Liver (tissue), 8 donors: ENCODE measurements at regions not wholly inside any gene's neighbourhood (a gene's known extent, or its start where the extent isn't known, plus 50 kb on each side); places are given as distances from the start of the nearest gene placed in this dataset.
"Not testable (repeated sequence)": the region's sequence is repeated elsewhere in the genome, so short reads cannot be mapped to it uniquely, and the experiment has no call there.

Experiments
- DNase-seq: peaks from one replicate; pipeline ENCODE4 v3.0.0-alpha.2; 2017; ENCODE audit warnings: low spot score
- H3K27ac ChIP-seq, 2 donors: one replicate each; pipeline ENCODE4 v1.7.0; 2013; ENCODE audit warnings: inconsistent platforms in 2 of 2, low read length in 2 of 2, control low read depth in 1 of 2, low read depth in 1 of 2, mild to moderate bottlenecking in 1 of 2
- H3K27me3 ChIP-seq, 4 donors: one replicate each; pipeline versions ENCODE4 v1.6.1 to v1.7.0; 2013; ENCODE audit warnings: low read length in 3 of 4, inconsistent platforms in 1 of 4, mild to moderate bottlenecking in 1 of 4, moderate library complexity in 1 of 4; ENCODE audit not compliant: control insufficient read depth in 4 of 4, insufficient read depth in 4 of 4
- H3K36me3 ChIP-seq, 4 donors: one replicate each; pipeline versions ENCODE4 v1.6.1 to v1.7.0; 2013; ENCODE audit warnings: low read length in 3 of 4, mild to moderate bottlenecking in 3 of 4, low read depth in 1 of 4, moderate library complexity in 1 of 4; ENCODE audit not compliant: control insufficient read depth in 4 of 4, insufficient read depth in 3 of 4
- H3K4me1 ChIP-seq, 4 donors: one replicate each; pipeline versions ENCODE4 v1.6.1 to v1.7.0; 2013; ENCODE audit warnings: low read length in 3 of 4, mild to moderate bottlenecking in 3 of 4, moderate library complexity in 1 of 4; ENCODE audit not compliant: control insufficient read depth in 4 of 4, insufficient read depth in 4 of 4
- H3K4me3 ChIP-seq, 3 donors: one replicate each; pipeline versions ENCODE4 v1.6.1 to v1.7.0; 2013; ENCODE audit warnings: low read length in 3 of 3, control low read depth in 1 of 3, low read depth in 1 of 3, mild to moderate bottlenecking in 1 of 3
- H3K9ac ChIP-seq, 2 donors: one replicate each; pipeline ENCODE4 v1.7.0; 2013; ENCODE audit warnings: low read length in 2 of 2, mild to moderate bottlenecking in 2 of 2, moderate library complexity in 2 of 2, control low read depth in 1 of 2, low read depth in 1 of 2
- H3K9me3 ChIP-seq, 4 donors: one replicate each; pipeline versions ENCODE4 v1.6.1 to v1.7.0; 2013; ENCODE audit warnings: low read length in 3 of 4; ENCODE audit not compliant: control insufficient read depth in 4 of 4
- ATF3 ChIP-seq: IDR thresholded peaks from 2 replicates; pipeline ENCODE4 v1.6.1; 2016; ENCODE audit warnings: antibody characterized with exemption
- CTCF ChIP-seq: fragments of 150-350 bp; IDR thresholded peaks from 2 replicates; pipeline ENCODE4 v1.5.1; 2017; ENCODE audit warnings: improper control_type of control experiment, low read depth, low read length; ENCODE audit not compliant: missing input control
- EGR1 ChIP-seq, 2 donors: IDR thresholded peaks; 2 replicates each; pipeline ENCODE4 v1.6.1; 2016 to 2018; ENCODE audit warnings: antibody characterized with exemption in 2 of 2, low read depth in 2 of 2
- FOXA1 ChIP-seq: IDR thresholded peaks from 2 replicates; pipeline ENCODE4 v1.6.1; 2016; ENCODE audit warnings: antibody characterized with exemption
- FOXA2 ChIP-seq: IDR thresholded peaks from 2 replicates; pipeline ENCODE4 v1.6.1; 2016; ENCODE audit warnings: antibody characterized with exemption
- GABPA ChIP-seq, 2 donors: IDR thresholded peaks in 1 of 2; conservative IDR thresholded peaks in 1 of 2; 2 replicates each; pipeline ENCODE4 v1.6.1; 2016; ENCODE audit warnings: antibody characterized with exemption in 2 of 2, mild to moderate bottlenecking in 1 of 2, moderate library complexity in 1 of 2
- HNF4A ChIP-seq, 2 donors: conservative IDR thresholded peaks; 2 replicates each; pipeline ENCODE4 v1.6.1; 2016; ENCODE audit warnings: antibody characterized with exemption in 2 of 2, mild to moderate bottlenecking in 2 of 2
- HNF4G ChIP-seq: IDR thresholded peaks from 2 replicates; pipeline ENCODE4 v1.6.1; 2016; ENCODE audit warnings: antibody characterized with exemption
- JUND ChIP-seq, 2 donors: IDR thresholded peaks; 2 replicates each; pipeline ENCODE4 v1.6.1; 2016; ENCODE audit warnings: antibody characterized with exemption in 2 of 2
- MAX ChIP-seq: IDR thresholded peaks from 2 replicates; pipeline ENCODE4 v1.6.1; 2016; ENCODE audit warnings: antibody characterized with exemption
- NR2F2 ChIP-seq: IDR thresholded peaks from 2 replicates; pipeline ENCODE4 v1.6.1; 2016; ENCODE audit warnings: antibody characterized with exemption
- REST ChIP-seq: IDR thresholded peaks from 2 replicates; pipeline ENCODE4 v1.6.1; 2016; ENCODE audit warnings: antibody characterized with exemption, mild to moderate bottlenecking
- RXRA ChIP-seq, 2 donors: IDR thresholded peaks; 2 replicates each; pipeline ENCODE4 v1.6.1; 2017 to 2018; ENCODE audit warnings: antibody characterized with exemption in 2 of 2, mild to moderate bottlenecking in 1 of 2
- SP1 ChIP-seq: IDR thresholded peaks from 2 replicates; pipeline ENCODE4 v1.6.1; 2018; ENCODE audit warnings: antibody characterized with exemption, mild to moderate bottlenecking
- TAF1 ChIP-seq: conservative IDR thresholded peaks from 2 replicates; pipeline ENCODE4 v1.6.1; 2016; ENCODE audit warnings: antibody characterized with exemption, mild to moderate bottlenecking
- YY1 ChIP-seq: IDR thresholded peaks from 2 replicates; pipeline ENCODE4 v1.6.1; 2016; ENCODE audit warnings: antibody characterized with exemption, mild to moderate bottlenecking
- ZBTB33 ChIP-seq: IDR thresholded peaks from 2 replicates; pipeline ENCODE4 v1.6.1; 2016; ENCODE audit warnings: antibody characterized with exemption
- WGBS: extraction: QIAGEN DNeasy Blood & Tissue Kit; methylation state at CpG from one replicate; pipeline ENCODE4 v1.1.7; 2013; 5-methylcytosine and 5-hydroxymethylcytosine counted together
- donor health status: healthy.
- donor health status: healthy.
- donor health status: healthy.
- donor health status: healthy.
- donor health status: healthy.

GRCh38 chr10:77726301-77726700, 88.7 kb upstream of the KCNMA1 start (continued):
- TF ChIP-seq JUND (IDR thresholded peaks at IDR 0.05) (no peak), HNF4A (conservative IDR thresholded peaks at IDR 0.05) (no peak), NR2F2 (no peak)

- no peaks in the 10 kb centered on the region for H3K27me3 ChIP-seq
- H3K4me1 ChIP-seq: no peaks in the 10 kb centered on the region
- no peak overlapping the region for H3K9ac ChIP-seq
- no peak overlapping the region for H3K4me3 ChIP-seq
- H3K9me3 ChIP-seq: no peaks in the 10 kb centered on the region
- DNase-seq: no peak
- H3K36me3 ChIP-seq: no peaks in the 10 kb centered on the region
- WGBS: 83% methylated on average over 2 of the region's 2 CpGs
- no peak overlapping the region for H3K27ac ChIP-seq
- no peak for TF ChIP-seq GABPA (IDR thresholded peaks at IDR 0.05 in 1 of 2, conservative IDR thresholded peaks at IDR 0.05 in 1 of 2)
- no peak for TF ChIP-seq YY1
- TF ChIP-seq CTCF: no peak
- no peak for TF ChIP-seq FOXA1
- TF ChIP-seq FOXA2: no peak
- TF ChIP-seq JUND (IDR thresholded peaks at IDR 0.05): no peak
- TF ChIP-seq HNF4A (conservative IDR thresholded peaks at IDR 0.05): no peak
- no peak for TF ChIP-seq MAX
- TF ChIP-seq NR2F2: no peak
- no peak for TF ChIP-seq EGR1 (IDR thresholded peaks at IDR 0.05; ENCODE audit: low read depth in 2 of 2)
- TF ChIP-seq REST: no peak
- no peak for TF ChIP-seq TAF1
These were observed 87.2 kb upstream of the KCNMA1 start for GRCh38 chr10:77724820-77725219.

- Histone ChIP-seq H3K27ac (no peak overlapping the region), H3K36me3 (no peaks in the 10 kb centered on the region), H3K4me1 (no peaks in the 10 kb centered on the region), H3K9me3 (no peaks in the 10 kb centered on the region), H3K27me3 (peaks cover 0 to 4% (median 0%) of the 10 kb centered on the region in 4 donors), H3K9ac (no peak overlapping the region), H3K4me3 (no peak overlapping the region)
- DNase-seq: no peak
- TF ChIP-seq NR2F2: no peak
- no peak for TF ChIP-seq CTCF
- no peak for TF ChIP-seq FOXA2
- TF ChIP-seq YY1: no peak
- no peak for TF ChIP-seq EGR1 (IDR thresholded peaks at IDR 0.05; ENCODE audit: low read depth in 2 of 2)
- TF ChIP-seq RXRA (IDR thresholded peaks at IDR 0.05): no peak
- TF ChIP-seq HNF4G: no peak
- no peak for TF ChIP-seq FOXA1
- no peak for TF ChIP-seq TAF1
- TF ChIP-seq SP1: no peak
- no peak for TF ChIP-seq ATF3
- no peak for TF ChIP-seq ZBTB33
- 76% methylated on average over 5 of the region's 5 CpGs for WGBS
These were observed 85.8 kb upstream of the KCNMA1 start for GRCh38 chr10:77723376-77723775.

GRCh38 chr10:77722956-77723355, 85.3 kb upstream of the KCNMA1 start:
- DNase-seq, H3K27me3 ChIP-seq, H3K27ac ChIP-seq, H3K4me1 ChIP-seq, H3K9me3 ChIP-seq, H3K9ac ChIP-seq, H3K4me3 ChIP-seq, H3K36me3 ChIP-seq: not testable (repeated sequence)
- WGBS: 55% methylated on average over 3 of the region's 3 CpGs
